HG03159 (cell line): ENCODE measurements at regions not wholly inside any gene's neighbourhood (a gene's known extent, or its start where the extent isn't known, plus 50 kb on each side); places are given as distances from the start of the nearest gene placed in this dataset.
"Not testable (repeated sequence)": the region's sequence is repeated elsewhere in the genome, so short reads cannot be mapped to it uniquely, and the experiment has no call there.

Experiments
- ATAC-seq: cut with Tn5 transposase; IDR thresholded peaks from one replicate; pipeline ENCODE4 v1.9.1; 2021; ENCODE audit warnings: mild to moderate bottlenecking, moderate library complexity; ENCODE audit not compliant: unreplicated experiment

GRCh38 chrX:150207733-150208132, 155.4 kb upstream of the MAMLD1 start:
- ATAC-seq, result no peak

GRCh38 chrX:150211988-150212387, 151.1 kb upstream of the MAMLD1 start:
- no peak for ATAC-seq

GRCh38 chrX:150212672-150213480, 150.2 kb upstream of the MAMLD1 start:
- no peak for ATAC-seq

- ATAC-seq, result no peak
These were observed 149.6 kb upstream of the MAMLD1 start for GRCh38 chrX:150213481-150214030.

GRCh38 chrX:150216000-150216399, 147.1 kb upstream of the MAMLD1 start:
- not testable (repeated sequence) for ATAC-seq

- ATAC-seq, result no peak
These were observed 146.4 kb upstream of the MAMLD1 start for GRCh38 chrX:150216716-150217115.

- no peak for ATAC-seq
These were observed 145.5 kb upstream of the MAMLD1 start for GRCh38 chrX:150217609-150218008.

- no peak for ATAC-seq
These were observed 143.5 kb upstream of the MAMLD1 start for GRCh38 chrX:150219374-150220185.

- no peak for ATAC-seq
These were observed 139.7 kb upstream of the MAMLD1 start for GRCh38 chrX:150223176-150224015.

- no peak for ATAC-seq
These were observed 138.4 kb upstream of the MAMLD1 start for GRCh38 chrX:150224676-150225075.

GRCh38 chrX:150225266-150225665, 137.9 kb upstream of the MAMLD1 start:
- ATAC-seq, result no peak

GRCh38 chrX:150225756-150226155, 137.4 kb upstream of the MAMLD1 start:
- no peak for ATAC-seq

GRCh38 chrX:150226223-150226965, 136.7 kb upstream of the MAMLD1 start:
- ATAC-seq, result no peak

GRCh38 chrX:150227321-150227860, 135.7 kb upstream of the MAMLD1 start:
- no peak for ATAC-seq

GRCh38 chrX:150227873-150228410, 135.2 kb upstream of the MAMLD1 start:
- ATAC-seq, result no peak

GRCh38 chrX:150228431-150228830, 134.7 kb upstream of the MAMLD1 start:
- no peak for ATAC-seq

GRCh38 chrX:150229030-150229429, 134.1 kb upstream of the MAMLD1 start:
- ATAC-seq, result no peak

GRCh38 chrX:150229481-150229880, 133.6 kb upstream of the MAMLD1 start:
- no peak for ATAC-seq

- ATAC-seq, result not testable (repeated sequence)
These were observed 132.2 kb upstream of the MAMLD1 start for GRCh38 chrX:150230952-150231351.

GRCh38 chrX:150231368-150231767, 131.7 kb upstream of the MAMLD1 start:
- ATAC-seq, result not testable (repeated sequence)
